ENCODE measurements at regions not wholly inside any gene's neighbourhood (a gene's known extent, or its start where the extent isn't known, plus 50 kb on each side); places are given as distances from the start of the nearest gene placed in this dataset.
A peak's percentile ranks its signal among the peaks of the same experiment; 100 is the strongest.
"Not testable (repeated sequence)": the region's sequence is repeated elsewhere in the genome, so short reads cannot be mapped to it uniquely, and the experiment has no call there.

- no peak for DNase-seq (ENCODE audit: low spot score)
- intact Hi-C loops (cut with DNase I), result no loop called here
These were observed 124.0 kb upstream of the RCN1 start for GRCh38 chr11:31966846-31967245.

DNA sequence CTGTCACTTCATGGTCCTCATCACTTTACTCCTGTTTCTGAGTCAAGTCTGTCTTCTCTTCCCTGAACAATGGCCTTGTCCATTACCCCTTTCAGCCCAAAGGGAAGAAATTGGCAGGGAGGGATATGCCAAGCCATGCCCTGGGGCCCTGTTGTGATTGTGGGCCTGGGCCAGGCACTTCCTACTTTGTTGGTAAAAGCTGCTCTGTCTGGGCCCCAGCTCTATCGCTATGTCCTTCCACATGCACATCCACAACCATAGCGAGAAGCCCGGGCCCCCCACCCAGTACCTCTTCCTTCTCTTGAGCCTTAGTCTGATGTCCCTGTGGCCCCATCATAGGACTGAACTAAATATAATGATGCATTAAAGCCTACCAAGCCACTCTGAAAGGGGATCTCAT, 126.7 kb upstream of the RCN1 start:
- intact Hi-C loops (cut with DNase I), result no loop called here

DNA sequence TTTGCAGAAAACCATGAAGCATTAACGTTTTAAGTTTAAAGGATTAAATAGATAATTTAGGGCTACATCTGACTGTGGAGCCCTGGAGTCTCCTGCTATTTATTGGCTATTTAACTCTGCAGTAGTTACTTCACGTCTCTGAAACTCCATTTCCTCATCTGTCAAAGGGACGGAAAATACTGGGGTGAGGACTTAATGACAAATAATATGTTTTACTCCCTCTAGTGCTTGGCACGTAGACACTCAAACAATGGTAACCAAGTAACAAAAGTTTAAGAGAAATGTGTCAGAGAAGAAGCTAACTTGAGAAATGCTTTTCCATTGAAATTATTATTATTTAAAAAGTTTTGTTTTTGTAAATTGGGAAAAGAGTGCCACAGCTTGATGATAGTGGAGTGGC, 130.7 kb upstream of the RCN1 start:
- intact Hi-C loops (cut with DNase I), result no loop called here
- DNase-seq (ENCODE audit: low spot score), result no peak

More for the DNA sequence above, 126.7 kb upstream of the RCN1 start:
- no peak for DNase-seq (ENCODE audit: low spot score)

DNA sequence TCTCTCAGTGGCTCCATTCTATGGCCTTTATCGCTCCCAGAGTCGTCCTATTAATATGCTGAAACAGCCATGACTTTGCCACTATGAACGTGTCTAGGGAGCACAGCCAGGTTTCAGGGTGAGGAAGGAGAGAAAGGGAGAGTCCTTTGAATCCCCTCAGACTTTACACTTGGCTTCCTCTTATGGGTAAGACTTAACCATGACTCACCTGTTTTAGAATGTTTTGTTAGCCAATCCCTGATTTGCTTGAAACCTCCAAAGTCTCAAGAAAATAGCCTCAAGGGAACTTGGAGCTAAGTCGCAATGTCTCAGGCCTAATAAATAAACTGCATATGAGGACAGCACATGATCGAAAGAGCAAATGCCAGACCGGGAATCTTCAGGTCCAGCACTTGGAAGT, 131.2 kb upstream of the RCN1 start:
- no peak for DNase-seq (ENCODE audit: low spot score)
- intact Hi-C loops (cut with DNase I), result no loop called here

GRCh38 chr11:31958076-31958735, 132.7 kb upstream of the RCN1 start:
- peak; percentile 84 for DNase-seq (ENCODE audit: low spot score)
- intact Hi-C loops (cut with DNase I), result no loop called here

GRCh38 chr11:31957674-31958073, 133.2 kb upstream of the RCN1 start:
- intact Hi-C loops (cut with DNase I), result no loop called here
- no peak for DNase-seq (ENCODE audit: low spot score)

DNA sequence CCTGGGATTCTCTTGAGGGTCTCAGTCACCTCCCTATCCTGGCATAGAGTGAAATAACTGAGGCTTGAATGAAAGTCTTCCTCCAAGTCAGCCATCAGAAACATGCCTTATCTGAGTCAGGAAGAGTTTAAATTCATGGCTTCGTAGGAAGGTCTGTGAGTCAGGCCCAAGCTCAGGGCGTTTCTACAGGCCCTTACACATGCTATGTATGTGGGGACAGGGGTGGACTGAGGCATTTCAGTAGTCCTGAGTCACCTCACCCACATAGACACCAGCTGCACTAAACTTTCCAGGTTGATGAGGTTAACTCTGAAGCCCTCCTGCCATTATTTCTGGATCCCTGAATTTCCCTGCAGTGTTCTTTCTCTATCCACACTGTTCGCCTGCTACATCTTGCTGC, 134.6 kb upstream of the RCN1 start:
- no peak for DNase-seq (ENCODE audit: low spot score)
- intact Hi-C loops (cut with DNase I), result no loop called here

DNA sequence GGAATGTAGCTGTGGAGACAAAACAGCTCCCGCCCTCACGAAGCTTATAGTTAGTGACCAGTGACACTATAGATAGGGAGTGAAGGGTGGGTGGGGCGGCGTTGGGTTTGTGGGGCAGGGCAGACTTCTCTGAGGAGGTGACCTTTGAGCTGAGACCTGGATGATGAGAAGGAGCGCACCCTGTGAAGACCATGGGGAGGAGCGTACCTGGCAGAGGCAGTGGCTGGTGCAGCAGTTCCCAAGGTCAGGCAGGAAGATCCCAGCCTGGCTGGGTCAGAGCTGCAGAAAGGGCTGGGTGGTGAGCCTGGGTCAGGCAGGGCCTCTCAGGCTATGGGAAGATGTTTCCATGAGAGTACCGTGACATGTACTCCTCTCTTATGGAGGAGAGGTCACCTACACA, 135.0 kb upstream of the RCN1 start:
- no peak for DNase-seq (ENCODE audit: low spot score)
- intact Hi-C loops (cut with DNase I), result no loop called here

DNA sequence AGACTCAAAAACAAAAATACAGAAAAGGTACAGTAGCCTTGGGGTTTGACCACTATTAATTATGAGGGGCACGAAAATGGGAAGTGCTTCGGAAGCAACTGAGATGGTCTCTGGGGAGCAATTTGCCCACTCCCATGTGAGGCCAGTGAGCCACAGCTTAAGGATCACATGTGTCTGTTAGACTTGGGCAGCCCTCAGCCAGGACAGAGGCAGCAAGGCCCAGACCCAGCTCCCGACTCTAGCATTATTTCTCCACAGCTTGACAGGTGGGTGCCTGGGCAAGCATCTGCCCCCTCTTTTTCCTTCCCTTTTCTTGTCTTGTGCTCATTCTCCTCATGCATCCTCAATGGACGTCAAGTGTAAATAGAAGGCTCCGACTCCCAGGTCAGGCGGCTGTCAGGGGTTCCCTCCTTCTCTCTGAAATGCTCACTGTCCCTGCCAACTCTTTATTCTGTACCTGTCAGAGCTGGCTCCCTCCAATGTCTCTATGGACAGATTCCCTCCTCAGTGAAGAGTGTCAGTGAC, 137.0 kb upstream of the RCN1 start:
- DNase-seq (ENCODE audit: low spot score), result no peak
- intact Hi-C loops (cut with DNase I), result no loop called here

- intact Hi-C loops (cut with DNase I), result not testable (repeated sequence)
These were observed 138.6 kb upstream of the PAX6 start for GRCh38 chr11:31949733-31950200.

GRCh38 chr11:31947051-31947450, 135.9 kb upstream of the PAX6 start:
- intact Hi-C loops (cut with DNase I), result loop anchor here in 1 of 2 donors (2.0 kb wide), 1 partner anchor 44 kb away; no protein-coding TSS in a partner anchor

More at GRCh38 chr11:31949733-31950200, 138.6 kb upstream of the PAX6 start:
- DNase-seq (ENCODE audit: low spot score), result not testable (repeated sequence)

GRCh38 chr11:31943056-31943780, 132.1 kb upstream of the PAX6 start:
- intact Hi-C loops (cut with DNase I), result no loop called here
- DNase-seq (ENCODE audit: low spot score), result no peak

More at GRCh38 chr11:31947051-31947450, 135.9 kb upstream of the PAX6 start:
- DNase-seq (ENCODE audit: low spot score), result no peak

- DNase-seq (ENCODE audit: low spot score), result no peak
- intact Hi-C loops (cut with DNase I), result no loop called here
These were observed 129.4 kb upstream of the PAX6 start for GRCh38 chr11:31940371-31941037.

DNA sequence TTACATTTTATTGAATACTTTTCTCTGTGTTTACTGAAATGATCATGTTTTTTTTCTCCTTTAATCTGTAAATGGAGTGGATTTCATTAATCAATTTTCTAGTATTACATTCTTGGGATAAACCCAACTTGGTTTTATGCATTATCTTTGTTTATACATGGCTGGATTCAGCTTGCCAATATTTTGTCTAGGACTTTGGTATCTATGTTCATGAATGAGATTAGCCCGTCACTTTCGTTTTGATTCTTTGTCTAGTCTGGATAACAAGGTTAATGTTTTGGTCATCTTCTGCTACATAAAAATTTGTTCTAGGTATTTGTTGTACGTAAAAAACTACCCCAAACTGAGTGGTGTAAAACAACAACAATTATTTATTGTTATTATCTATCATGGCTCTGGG, 127.9 kb upstream of the PAX6 start:
- intact Hi-C loops (cut with DNase I), result no loop called here

DNA sequence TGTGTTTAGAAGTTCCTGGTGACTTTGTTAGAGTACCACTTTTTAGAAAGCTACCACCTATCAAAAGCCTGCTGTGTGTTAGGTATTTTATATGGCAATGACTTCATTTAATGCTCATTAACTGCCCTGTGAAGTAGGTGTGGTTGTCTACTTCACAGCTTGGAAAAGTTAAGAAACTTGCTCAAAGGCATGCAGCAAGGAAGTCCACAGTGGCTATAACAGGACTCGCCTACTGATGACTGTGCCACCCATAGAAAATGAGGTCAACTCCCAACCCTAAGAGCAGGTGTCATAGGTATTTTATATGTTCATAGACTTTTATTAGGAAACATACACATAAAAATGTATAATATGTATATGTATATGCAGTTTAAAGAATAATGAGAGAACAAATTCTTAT, 125.2 kb upstream of the PAX6 start:
- intact Hi-C loops (cut with DNase I), result no loop called here
- DNase-seq (ENCODE audit: low spot score), result no peak

More for the DNA sequence above, 127.9 kb upstream of the PAX6 start:
- DNase-seq (ENCODE audit: low spot score), result no peak

GRCh38 chr11:31932879-31933278, 121.8 kb upstream of the PAX6 start:
- intact Hi-C loops (cut with DNase I), result no loop called here

DNA sequence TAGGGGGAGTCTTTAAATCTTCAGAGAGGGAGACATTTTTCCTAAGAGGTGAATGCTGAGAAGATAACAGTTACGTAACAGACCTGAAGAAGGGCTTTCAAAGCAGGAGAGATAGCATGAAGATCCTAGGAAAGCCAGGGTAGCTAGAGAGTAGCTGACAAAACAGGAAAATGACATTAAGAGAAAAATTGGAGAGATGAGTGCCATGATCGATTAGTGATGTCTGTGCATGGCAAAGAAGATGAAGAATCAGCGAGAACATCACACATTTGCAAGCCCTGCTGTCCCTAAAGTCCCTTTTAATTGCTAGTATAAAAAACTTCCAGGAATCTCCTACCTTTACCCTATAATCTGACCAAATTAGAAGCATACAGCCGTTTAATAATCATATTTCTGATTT, 116.9 kb upstream of the PAX6 start:
- DNase-seq (ENCODE audit: low spot score), result no peak
- intact Hi-C loops (cut with DNase I), result no loop called here

More at GRCh38 chr11:31932879-31933278, 121.8 kb upstream of the PAX6 start:
- no peak for DNase-seq (ENCODE audit: low spot score)

- intact Hi-C loops (cut with DNase I), result no loop called here
- DNase-seq (ENCODE audit: low spot score), result no peak
These were observed 115.8 kb upstream of the PAX6 start for GRCh38 chr11:31926816-31927528.

DNA sequence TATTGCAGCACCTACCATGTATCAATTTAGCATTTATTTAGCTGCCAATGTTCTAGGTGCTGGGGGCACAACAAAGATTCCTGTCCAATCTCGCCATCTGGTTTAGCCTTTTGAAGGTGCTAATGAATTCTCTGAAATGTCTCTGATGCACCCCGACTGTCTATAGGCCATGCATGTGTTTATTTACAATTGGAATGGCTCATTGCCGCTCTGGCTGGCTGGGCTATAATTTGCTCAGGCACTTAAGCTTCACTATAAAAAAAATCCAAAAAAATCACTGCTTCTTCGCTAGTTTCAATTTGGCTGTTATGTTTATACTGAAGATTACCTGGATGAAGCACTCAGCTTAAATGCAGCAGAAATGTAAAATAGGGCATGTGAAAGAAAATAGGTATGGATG, 115.0 kb upstream of the PAX6 start:
- DNase-seq (ENCODE audit: low spot score), result no peak
- intact Hi-C loops (cut with DNase I), result no loop called here
